SW 1271 (cell line): ENCODE measurements at regions not wholly inside any gene's neighbourhood (a gene's known extent, or its start where the extent isn't known, plus 50 kb on each side); places are given as distances from the start of the nearest gene placed in this dataset.
"Not testable (repeated sequence)": the region's sequence is repeated elsewhere in the genome, so short reads cannot be mapped to it uniquely, and the experiment has no call there.

Experiments used
- DNase-seq, 2 experiments: peaks; one replicate each; lab custom pipeline; 2025; lab: John Stamatoyannopoulos, UW

GRCh38 chr10:33861016-33861704 lies 526.7 kb upstream of the NRP1 start:
- no peak for DNase-seq

GRCh38 chr10:33860552-33860951 lies 526.1 kb upstream of the NRP1 start:
- DNase-seq, result no peak

GRCh38 chr10:33859319-33860022 lies 525.0 kb upstream of the NRP1 start:
- no peak for DNase-seq

- no peak for DNase-seq
These were observed 523.9 kb upstream of the NRP1 start for GRCh38 chr10:33858326-33858725.

GRCh38 chr10:33853221-33853620 lies 518.8 kb upstream of the NRP1 start:
- not testable (repeated sequence) for DNase-seq

- no peak for DNase-seq
These were observed 508.9 kb upstream of the NRP1 start for GRCh38 chr10:33843379-33843778.

- DNase-seq, result no peak
These were observed 507.2 kb upstream of the NRP1 start for GRCh38 chr10:33841678-33842077.

- no peak for DNase-seq
These were observed 504.3 kb upstream of the NRP1 start for GRCh38 chr10:33838731-33839130.

GRCh38 chr10:33837736-33838135 lies 503.3 kb upstream of the NRP1 start:
- DNase-seq, result no peak

GRCh38 chr10:33835556-33835955 lies 501.1 kb upstream of the NRP1 start:
- DNase-seq, result no peak

GRCh38 chr10:33833566-33833965 lies 499.1 kb upstream of the NRP1 start:
- DNase-seq, result no peak

- no peak for DNase-seq
These were observed 497.8 kb upstream of the NRP1 start for GRCh38 chr10:33832124-33832787.

- no peak for DNase-seq
These were observed 497.1 kb upstream of the NRP1 start for GRCh38 chr10:33831591-33831990.

GRCh38 chr10:33829899-33830298 lies 495.4 kb upstream of the NRP1 start:
- DNase-seq, result not testable (repeated sequence)

- no peak for DNase-seq
These were observed 494.1 kb upstream of the NRP1 start for GRCh38 chr10:33828592-33828991.

- no peak for DNase-seq
These were observed 491.7 kb upstream of the NRP1 start for GRCh38 chr10:33826186-33826585.

- no peak for DNase-seq
These were observed 488.3 kb upstream of the NRP1 start for GRCh38 chr10:33822774-33823173.

GRCh38 chr10:33820531-33820930 lies 486.1 kb upstream of the NRP1 start:
- DNase-seq, result no peak

GRCh38 chr10:33819206-33819605 lies 484.7 kb upstream of the NRP1 start:
- no peak for DNase-seq

- DNase-seq, result no peak
These were observed 483.9 kb upstream of the NRP1 start for GRCh38 chr10:33818343-33818742.

GRCh38 chr10:33817605-33818004 lies 483.1 kb upstream of the NRP1 start:
- no peak for DNase-seq

- no peak for DNase-seq
These were observed 481.3 kb upstream of the NRP1 start for GRCh38 chr10:33815776-33816175.

- no peak for DNase-seq
These were observed 479.4 kb upstream of the NRP1 start for GRCh38 chr10:33813871-33814270.
